ENCODE measurements at regions not wholly inside any gene's neighbourhood (a gene's known extent, or its start where the extent isn't known, plus 50 kb on each side); places are given as distances from the start of the nearest gene placed in this dataset.

DNA sequence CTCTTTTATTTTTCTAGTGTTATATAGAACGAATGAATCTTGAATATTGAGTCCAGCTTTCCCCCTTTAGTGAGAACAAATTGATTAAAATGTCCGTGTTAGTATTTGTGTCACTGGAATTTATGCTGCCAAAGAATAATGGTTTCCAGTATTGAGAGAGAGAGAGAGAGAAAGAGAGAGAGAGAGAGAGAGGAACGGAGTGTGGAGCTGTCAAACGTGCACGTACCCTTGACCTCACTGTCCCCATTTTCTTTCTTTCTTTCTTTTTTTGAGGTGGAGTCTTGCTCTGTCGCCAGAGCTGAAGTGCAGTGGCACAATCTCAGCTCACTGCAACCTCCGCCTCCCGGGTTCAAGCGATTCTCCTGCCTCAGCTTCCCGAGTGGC, 70.9 kb upstream of the GREM2 start:
- no peak for DNase-seq (ENCODE audit: low spot score)
- no peak overlapping the region for H3K27ac ChIP-seq
- H3K4me1 ChIP-seq: no peaks in the 10 kb centered on the region
- no peaks in the 10 kb centered on the region for H3K36me3 ChIP-seq
- no peaks in the 10 kb centered on the region for H3K9me3 ChIP-seq
- TF ChIP-seq, protein P1, sequence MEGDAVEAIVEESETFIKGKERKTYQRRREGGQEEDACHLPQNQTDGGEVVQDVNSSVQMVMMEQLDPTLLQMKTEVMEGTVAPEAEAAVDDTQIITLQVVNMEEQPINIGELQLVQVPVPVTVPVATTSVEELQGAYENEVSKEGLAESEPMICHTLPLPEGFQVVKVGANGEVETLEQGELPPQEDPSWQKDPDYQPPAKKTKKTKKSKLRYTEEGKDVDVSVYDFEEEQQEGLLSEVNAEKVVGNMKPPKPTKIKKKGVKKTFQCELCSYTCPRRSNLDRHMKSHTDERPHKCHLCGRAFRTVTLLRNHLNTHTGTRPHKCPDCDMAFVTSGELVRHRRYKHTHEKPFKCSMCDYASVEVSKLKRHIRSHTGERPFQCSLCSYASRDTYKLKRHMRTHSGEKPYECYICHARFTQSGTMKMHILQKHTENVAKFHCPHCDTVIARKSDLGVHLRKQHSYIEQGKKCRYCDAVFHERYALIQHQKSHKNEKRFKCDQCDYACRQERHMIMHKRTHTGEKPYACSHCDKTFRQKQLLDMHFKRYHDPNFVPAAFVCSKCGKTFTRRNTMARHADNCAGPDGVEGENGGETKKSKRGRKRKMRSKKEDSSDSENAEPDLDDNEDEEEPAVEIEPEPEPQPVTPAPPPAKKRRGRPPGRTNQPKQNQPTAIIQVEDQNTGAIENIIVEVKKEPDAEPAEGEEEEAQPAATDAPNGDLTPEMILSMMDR (IDR thresholded peaks at IDR 0.05): no peak
- no peaks in the 10 kb centered on the region for H3K27me3 ChIP-seq
- no peak overlapping the region for H3K4me3 ChIP-seq

DNA sequence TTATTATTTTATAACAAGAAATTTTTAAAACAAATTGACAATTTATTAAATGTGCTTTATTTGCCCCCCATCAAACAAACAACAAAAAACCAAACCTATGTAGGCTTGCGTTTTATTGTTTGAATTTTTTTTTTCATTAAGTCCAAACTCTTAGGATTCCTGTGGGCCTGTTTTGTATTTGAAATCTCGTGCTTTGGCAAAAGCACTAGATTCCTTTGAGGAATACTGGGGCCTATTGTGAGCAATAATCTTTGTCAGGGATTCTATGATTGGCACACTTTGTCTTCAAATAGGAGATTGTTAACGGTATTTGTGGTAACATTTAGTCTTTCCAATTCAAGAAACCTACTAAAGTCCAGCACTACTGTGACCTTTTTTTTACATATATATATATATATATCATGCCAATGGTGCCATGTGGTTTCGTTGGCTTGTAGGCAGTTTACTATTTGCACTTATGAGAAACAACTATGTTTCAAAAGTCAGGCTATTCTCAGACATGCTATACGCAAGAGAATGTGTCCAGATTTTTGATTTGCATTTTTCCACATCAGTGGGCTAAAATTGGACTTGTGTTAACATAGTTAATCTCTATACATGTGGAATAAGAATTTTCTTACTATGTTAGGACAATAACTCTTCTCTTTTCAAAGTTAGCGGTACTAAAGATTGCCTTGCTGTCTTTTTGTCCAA, 70.4 kb upstream of the GREM2 start:
- Histone ChIP-seq H3K27ac (no peak overlapping the region), H3K36me3 (no peaks in the 10 kb centered on the region)

GRCh38 chr1:240672132-240672811, 60.3 kb upstream of the GREM2 start:
- Histone ChIP-seq H3K27me3 (no peaks in the 10 kb centered on the region), H3K9me3 (no peaks in the 10 kb centered on the region), H3K27ac (no peak overlapping the region), H3K4me1 (no peaks in the 10 kb centered on the region), H3K36me3 (no peaks in the 10 kb centered on the region), H3K4me3 (no peak overlapping the region)
- TF ChIP-seq, protein P1 (IDR thresholded peaks at IDR 0.05): no peak
- DNase-seq (ENCODE audit: low spot score): no peak

More for the DNA sequence above, 70.4 kb upstream of the GREM2 start:
- Histone ChIP-seq H3K27me3 (no peaks in the 10 kb centered on the region), H3K4me3 (no peak overlapping the region), H3K9me3 (no peaks in the 10 kb centered on the region), H3K4me1 (no peaks in the 10 kb centered on the region)
- DNase-seq (ENCODE audit: low spot score): no peak
- TF ChIP-seq, protein P1 (IDR thresholded peaks at IDR 0.05): no peak

GRCh38 chr1:240667351-240667750, 55.4 kb upstream of the GREM2 start:
- no peaks in the 10 kb centered on the region for H3K27me3 ChIP-seq
- no peak overlapping the region for H3K4me3 ChIP-seq
- no peaks in the 10 kb centered on the region for H3K4me1 ChIP-seq
- H3K27ac ChIP-seq: no peak overlapping the region
- H3K9me3 ChIP-seq: no peaks in the 10 kb centered on the region
- TF ChIP-seq, protein P1 (IDR thresholded peaks at IDR 0.05): no peak
- no peaks in the 10 kb centered on the region for H3K36me3 ChIP-seq
- no peak for DNase-seq (ENCODE audit: low spot score)

GRCh38 chr1:240666568-240667198, 54.7 kb upstream of the GREM2 start:
- H3K9me3 ChIP-seq: no peaks in the 10 kb centered on the region
- no peaks in the 10 kb centered on the region for H3K4me1 ChIP-seq
- no peak overlapping the region for H3K27ac ChIP-seq
- DNase-seq (ENCODE audit: low spot score): no peak
- H3K36me3 ChIP-seq: no peaks in the 10 kb centered on the region
- H3K27me3 ChIP-seq: no peaks in the 10 kb centered on the region
- no peak overlapping the region for H3K4me3 ChIP-seq
- TF ChIP-seq, protein P1 (IDR thresholded peaks at IDR 0.05): no peak

Measured in right atrium auricular region (tissue), 2 donors.